Fibroblast of lung (primary cell): ENCODE measurements at regions not wholly inside any gene's neighbourhood (a gene's known extent, or its start where the extent isn't known, plus 50 kb on each side); places are given as distances from the start of the nearest gene placed in this dataset.

ENCODE experiments used
- EZH2 ChIP-seq: IDR thresholded peaks from 2 replicates; pipeline ENCODE4 v1.5.1; 2012; ENCODE audit warnings: low read length, control low read depth, mild to moderate bottlenecking; ENCODE audit errors: missing control alignments
- TF ChIP-seq, protein P1 (sequence below), 2 donors: IDR thresholded peaks in 1 of 2; conservative IDR thresholded peaks in 1 of 2; 1 replicate in 1 of 2; 2 replicates in 1 of 2; pipeline ENCODE4 v1.5.1; 2011 to 2012; ENCODE audit warnings: low read length in 2 of 2, control low read depth in 1 of 2, inconsistent platforms in 1 of 2, low read depth in 1 of 2, mild to moderate bottlenecking in 1 of 2

GRCh38 chr14:81619816-81620215, 86.2 kb upstream of the SEL1L start:
- TF ChIP-seq, protein P1, sequence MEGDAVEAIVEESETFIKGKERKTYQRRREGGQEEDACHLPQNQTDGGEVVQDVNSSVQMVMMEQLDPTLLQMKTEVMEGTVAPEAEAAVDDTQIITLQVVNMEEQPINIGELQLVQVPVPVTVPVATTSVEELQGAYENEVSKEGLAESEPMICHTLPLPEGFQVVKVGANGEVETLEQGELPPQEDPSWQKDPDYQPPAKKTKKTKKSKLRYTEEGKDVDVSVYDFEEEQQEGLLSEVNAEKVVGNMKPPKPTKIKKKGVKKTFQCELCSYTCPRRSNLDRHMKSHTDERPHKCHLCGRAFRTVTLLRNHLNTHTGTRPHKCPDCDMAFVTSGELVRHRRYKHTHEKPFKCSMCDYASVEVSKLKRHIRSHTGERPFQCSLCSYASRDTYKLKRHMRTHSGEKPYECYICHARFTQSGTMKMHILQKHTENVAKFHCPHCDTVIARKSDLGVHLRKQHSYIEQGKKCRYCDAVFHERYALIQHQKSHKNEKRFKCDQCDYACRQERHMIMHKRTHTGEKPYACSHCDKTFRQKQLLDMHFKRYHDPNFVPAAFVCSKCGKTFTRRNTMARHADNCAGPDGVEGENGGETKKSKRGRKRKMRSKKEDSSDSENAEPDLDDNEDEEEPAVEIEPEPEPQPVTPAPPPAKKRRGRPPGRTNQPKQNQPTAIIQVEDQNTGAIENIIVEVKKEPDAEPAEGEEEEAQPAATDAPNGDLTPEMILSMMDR (conservative IDR thresholded peaks at IDR 0.05 in 1 of 2, IDR thresholded peaks at IDR 0.05 in 1 of 2; ENCODE audit: low read depth in 1 of 2, low read length in 2 of 2): no peak
- TF ChIP-seq EZH2: no peak
